GM19372 (cell line): ENCODE measurements at regions not wholly inside any gene's neighbourhood (a gene's known extent, or its start where the extent isn't known, plus 50 kb on each side); places are given as distances from the start of the nearest gene placed in this dataset.

Experiments
- ATAC-seq: cut with Tn5 transposase; IDR thresholded peaks from one replicate; pipeline ENCODE4 v1.9.1; 2021; ENCODE audit warnings: mild to moderate bottlenecking, low read depth, moderate library complexity; ENCODE audit not compliant: unreplicated experiment

GRCh38 chr4:16969696-16970135 is 71.3 kb upstream of the LDB2 start:
- no peak for ATAC-seq

DNA sequence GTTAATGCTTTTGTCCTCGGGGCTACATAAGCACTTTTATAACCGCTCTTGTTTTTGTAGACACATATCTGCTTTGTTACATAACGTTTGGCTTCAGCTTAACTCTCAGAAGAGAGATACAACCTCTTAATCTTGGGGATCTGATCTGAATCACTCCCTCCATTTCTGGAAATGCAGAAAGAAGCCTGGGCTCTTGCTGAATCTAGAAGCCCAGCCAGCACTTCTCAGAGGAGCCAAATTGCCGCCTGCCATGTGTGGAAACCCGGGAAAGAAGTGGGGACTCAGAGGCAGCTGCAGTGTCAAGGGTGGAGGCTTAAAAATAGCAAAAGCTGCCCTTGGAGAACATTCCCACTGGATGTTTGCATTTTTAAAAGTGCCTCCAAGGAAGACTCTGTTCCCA is 69.3 kb upstream of the LDB2 start:
- no peak for ATAC-seq

DNA sequence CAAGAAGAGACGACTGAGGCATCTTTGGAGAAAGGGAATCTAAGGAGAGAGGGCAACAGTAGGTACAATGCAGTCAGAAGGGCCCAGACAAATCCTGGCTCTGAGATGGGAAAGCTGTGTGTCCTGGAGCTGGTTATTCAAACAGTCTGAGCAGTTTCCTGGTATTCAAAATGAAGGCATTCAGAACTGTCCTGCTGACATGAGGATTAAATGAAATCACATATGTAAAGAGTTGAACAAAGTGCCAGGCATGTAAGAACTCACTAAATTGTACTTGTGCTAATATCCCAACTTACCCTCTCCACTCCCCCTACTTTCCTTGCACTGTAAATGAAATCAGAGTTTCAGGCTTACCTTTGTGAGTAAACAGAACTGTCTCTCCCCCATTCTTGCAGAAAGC is 60.9 kb upstream of the LDB2 start:
- ATAC-seq = no peak

- ATAC-seq = no peak
Measured at GRCh38 chr4:16952896-16953630, 54.6 kb upstream of the LDB2 start.

DNA sequence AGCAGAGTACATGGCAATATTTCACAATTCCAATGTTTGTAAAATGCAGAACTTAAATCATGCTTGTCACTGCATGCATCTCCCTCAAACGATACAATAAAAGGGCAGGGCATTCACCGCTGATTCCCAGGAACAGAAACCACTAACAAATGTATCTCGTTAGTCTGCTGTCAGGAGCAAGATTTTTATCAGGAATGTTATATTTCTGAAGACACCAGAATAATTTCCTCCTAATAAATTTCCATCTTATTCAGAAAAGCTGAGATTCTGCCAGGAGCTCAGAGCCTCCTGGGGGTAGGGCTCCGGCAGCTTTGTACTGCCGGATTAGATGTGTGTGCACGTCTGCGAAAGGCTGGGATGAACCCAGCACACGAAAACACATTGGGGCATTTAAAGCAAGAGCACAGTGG is 54.0 kb upstream of the LDB2 start:
- ATAC-seq = no peak
